GM21737 (cell line): ENCODE measurements at regions not wholly inside any gene's neighbourhood (a gene's known extent, or its start where the extent isn't known, plus 50 kb on each side); places are given as distances from the start of the nearest gene placed in this dataset.

Source experiments
- ATAC-seq: cut with Tn5 transposase; IDR thresholded peaks from one replicate; pipeline ENCODE4 v1.9.1; 2021; ENCODE audit warnings: mild to moderate bottlenecking, moderate library complexity; ENCODE audit not compliant: unreplicated experiment

- ATAC-seq, result no peak
Measured at GRCh38 chr11:130637566-130637965, 189.1 kb downstream of the ADAMTS15 start.

- ATAC-seq, result no peak
Measured at GRCh38 chr11:130638033-130638432, 189.6 kb downstream of the ADAMTS15 start.

GRCh38 chr11:130638624-130639023 is 190.2 kb downstream of the ADAMTS15 start:
- no peak for ATAC-seq

GRCh38 chr11:130639369-130639768 is 190.9 kb downstream of the ADAMTS15 start:
- no peak for ATAC-seq

GRCh38 chr11:130640526-130640925 is 192.1 kb downstream of the ADAMTS15 start:
- ATAC-seq, result no peak

- ATAC-seq, result no peak
Measured at GRCh38 chr11:130641876-130642275, 193.4 kb downstream of the ADAMTS15 start.

GRCh38 chr11:130642994-130643393 is 194.5 kb downstream of the ADAMTS15 start:
- ATAC-seq, result no peak

GRCh38 chr11:130644187-130644586 is 195.7 kb downstream of the ADAMTS15 start:
- ATAC-seq, result no peak

GRCh38 chr11:130645164-130645842 is 196.9 kb downstream of the ADAMTS15 start:
- ATAC-seq, result no peak

GRCh38 chr11:130645843-130646197 is 197.4 kb downstream of the ADAMTS15 start:
- no peak for ATAC-seq

GRCh38 chr11:130646881-130647280 is 198.4 kb downstream of the ADAMTS15 start:
- ATAC-seq, result no peak

GRCh38 chr11:130647371-130647770 is 198.9 kb downstream of the ADAMTS15 start:
- no peak for ATAC-seq

GRCh38 chr11:130649801-130650200 is 201.4 kb downstream of the ADAMTS15 start:
- no peak for ATAC-seq

- ATAC-seq, result no peak
Measured at GRCh38 chr11:130650456-130651030, 202.1 kb downstream of the ADAMTS15 start.

GRCh38 chr11:130651066-130651855 is 202.8 kb downstream of the ADAMTS15 start:
- ATAC-seq, result no peak

GRCh38 chr11:130652671-130653335 is 204.4 kb downstream of the ADAMTS15 start:
- no peak for ATAC-seq

- ATAC-seq, result no peak
Measured at GRCh38 chr11:130653838-130654636, 205.6 kb downstream of the ADAMTS15 start.

GRCh38 chr11:130655300-130655699 is 206.9 kb downstream of the ADAMTS15 start:
- no peak for ATAC-seq

GRCh38 chr11:130666781-130667251 is 218.4 kb downstream of the ADAMTS15 start:
- no peak for ATAC-seq

- no peak for ATAC-seq
Measured at GRCh38 chr11:130668751-130669150, 220.3 kb downstream of the ADAMTS15 start.

- ATAC-seq, result no peak
Measured at GRCh38 chr11:130670200-130670599, 221.8 kb downstream of the ADAMTS15 start.
